IMR-90 (cell line): ENCODE measurements at regions not wholly inside any gene's neighbourhood (a gene's known extent, or its start where the extent isn't known, plus 50 kb on each side); places are given as distances from the start of the nearest gene placed in this dataset.

Experiments
- ATAC-seq: fragments of 200-7000 bp; cut with Tn5 transposase; 2 replicates; pipeline ENCODE4 v1.9.1; 2020; ENCODE audit warnings: low read depth, mild to moderate bottlenecking, moderate library complexity
- BruUV-seq: library from RNA; stranded (reverse); fragments of 400-500 nt; replicated peaks from 2 replicates; lab custom pipeline; 2021; lab: Mats Ljungman, UMichigan
- CTCF ChIA-PET: fragments of 300-600 bp; formaldehyde crosslinking; extraction: SDS; loops from one replicate; lab custom pipeline; 2021; ENCODE audit warnings: antibody characterized with exemption; lab: Yijun Ruan, JAX
- POLR2A ChIA-PET: fragments of 300-600 bp; sonication (Branson Sonifier 250); formaldehyde crosslinking; loops from one replicate; lab custom pipeline; 2022; ENCODE audit warnings: antibody characterized with exemption; ENCODE audit not compliant: unreplicated experiment; lab: Charles Lee
- DNase-seq: peaks from one replicate; pipeline ENCODE4 v3.0.0; 2013
- H2AFZ ChIP-seq: replicated peaks from 2 replicates; pipeline ENCODE3; 2013; ENCODE audit warnings: low read length, mild to moderate bottlenecking; ENCODE audit not compliant: poor library complexity
- H2AK5ac ChIP-seq: 2 replicates; pipeline ENCODE4 v1.6.1; 2013; ENCODE audit warnings: low read depth, low read length, inconsistent platforms
- H2AK9ac ChIP-seq: replicated peaks from 2 replicates; pipeline ENCODE3; 2013; ENCODE audit warnings: mild to moderate bottlenecking, low read depth, low read length, moderate library complexity; ENCODE audit not compliant: poor library complexity
- H2BK120ac ChIP-seq: 2 replicates; pipeline ENCODE4 v1.6.1; 2013; ENCODE audit warnings: low read depth, low read length, inconsistent platforms
- H2BK15ac ChIP-seq: 3 replicates; pipeline ENCODE4 v1.6.1; 2013; ENCODE audit warnings: low read depth, low read length, inconsistent platforms
- H2BK20ac ChIP-seq: 2 replicates; pipeline ENCODE4 v1.6.1; 2013; ENCODE audit warnings: low read depth, mild to moderate bottlenecking, inconsistent platforms, low read length, moderate library complexity
- H2BK5ac ChIP-seq: 2 replicates; pipeline ENCODE4 v1.6.1; 2013; ENCODE audit warnings: mild to moderate bottlenecking, low read depth, low read length, inconsistent platforms; ENCODE audit not compliant: poor library complexity, severe bottlenecking
- H3K14ac ChIP-seq: replicated peaks from 2 replicates; pipeline ENCODE4 v1.6.1; 2013; ENCODE audit warnings: low read depth, low read length, inconsistent platforms
- H3K18ac ChIP-seq: 2 replicates; pipeline ENCODE4 v1.6.1; 2013; ENCODE audit warnings: low read depth, low read length, control low read depth
- H3K23ac ChIP-seq: 2 replicates; pipeline ENCODE4 v1.6.1; 2013; ENCODE audit warnings: low read depth, low read length, inconsistent platforms
- H3K27ac ChIP-seq: 2 replicates; pipeline ENCODE4 v1.5.1; 2013; ENCODE audit warnings: mild to moderate bottlenecking, control low read depth, low read length; ENCODE audit not compliant: insufficient read depth
- H3K27me3 ChIP-seq: 2 replicates; pipeline ENCODE4 v1.6.1; 2013; ENCODE audit warnings: low read length; ENCODE audit not compliant: control insufficient read depth, insufficient read depth
- H3K36me3 ChIP-seq: 2 replicates; pipeline ENCODE4 v1.6.1; 2013; ENCODE audit warnings: low read length, mixed read lengths; ENCODE audit not compliant: control insufficient read depth, insufficient read depth
- H3K4ac ChIP-seq: 2 replicates; pipeline ENCODE4 v1.6.1; 2013; ENCODE audit warnings: low read depth, low read length, inconsistent platforms
- H3K4me1 ChIP-seq: 2 replicates; pipeline ENCODE4 v1.6.1; 2013; ENCODE audit warnings: low read length, mixed read lengths; ENCODE audit not compliant: control insufficient read depth, insufficient read depth
- H3K4me2 ChIP-seq: 2 replicates; pipeline ENCODE4 v1.6.1; 2013; ENCODE audit warnings: low read depth, mild to moderate bottlenecking, control low read depth, low read length, moderate library complexity
- H3K4me3 ChIP-seq: 2 replicates; pipeline ENCODE4 v1.5.1; 2013; ENCODE audit warnings: low read depth, mild to moderate bottlenecking, control low read depth, low read length, moderate library complexity; ENCODE audit not compliant: insufficient read depth
- H3K56ac ChIP-seq: 2 replicates; pipeline ENCODE4 v1.6.1; 2013; ENCODE audit warnings: low read length, inconsistent platforms; ENCODE audit not compliant: insufficient read depth; ENCODE audit errors: extremely low read depth
- H3K79me1 ChIP-seq, 2 experiments: 2 replicates each; pipeline ENCODE4 v1.6.1; 2013; ENCODE audit warnings: low read length in 2 of 2, inconsistent platforms in 1 of 2, low read depth in 1 of 2
- H3K9ac ChIP-seq: 2 replicates; pipeline ENCODE4 v1.6.1; 2013; ENCODE audit warnings: low read depth, low read length, control low read depth
- H3K9me1 ChIP-seq: 2 replicates; pipeline ENCODE4 v1.6.1; 2013; ENCODE audit warnings: low read length, inconsistent platforms; ENCODE audit not compliant: insufficient read depth
- H3K9me3 ChIP-seq: 2 replicates; pipeline ENCODE4 v1.6.1; 2013; ENCODE audit warnings: low read length; ENCODE audit not compliant: control insufficient read depth, insufficient read depth
- H4K20me1 ChIP-seq: 2 replicates; pipeline ENCODE4 v1.6.1; 2013; ENCODE audit warnings: low read length, inconsistent platforms; ENCODE audit not compliant: insufficient read depth
- H4K5ac ChIP-seq: 2 replicates; pipeline ENCODE4 v1.6.1; 2013; ENCODE audit warnings: mild to moderate bottlenecking, low read depth, low read length, control low read depth
- H4K8ac ChIP-seq, 2 experiments: 2 replicates each; pipeline ENCODE4 v1.6.1; 2013; ENCODE audit warnings: low read depth in 2 of 2, low read length in 2 of 2, control low read depth in 1 of 2, inconsistent platforms in 1 of 2
- H4K91ac ChIP-seq: 2 replicates; pipeline ENCODE4 v1.6.1; 2013; ENCODE audit warnings: low read depth, low read length, inconsistent platforms; ENCODE audit not compliant: insufficient read depth
- CEBPB ChIP-seq: IDR thresholded peaks from 2 replicates; pipeline ENCODE4 v1.6.1; 2012; ENCODE audit warnings: low read depth, low read length, improper control_type of control experiment
- FOS ChIP-seq: fragments of 150-350 bp; IDR thresholded peaks from 2 replicates; pipeline ENCODE4 v1.6.1; 2016; ENCODE audit warnings: low read depth, low read length
- MAZ ChIP-seq: IDR thresholded peaks from 2 replicates; pipeline ENCODE4 v1.6.1; 2012; ENCODE audit warnings: low read depth, mild to moderate bottlenecking, low read length, improper control_type of control experiment, moderate library complexity, borderline replicate concordance
- MXI1 ChIP-seq: IDR thresholded peaks from 2 replicates; pipeline ENCODE4 v1.6.1; 2012; ENCODE audit warnings: low read depth, mild to moderate bottlenecking, low read length, moderate library complexity, borderline replicate concordance
- POLR2A ChIP-seq: IDR thresholded peaks from 2 replicates; pipeline ENCODE4 v1.6.1; 2012; ENCODE audit warnings: mild to moderate bottlenecking, low read depth, low read length
- RAD21 ChIP-seq: IDR thresholded peaks from 2 replicates; pipeline ENCODE4 v1.6.1; 2012; ENCODE audit warnings: low read length, improper control_type of control experiment
- SMC3 ChIP-seq: fragments of 150-350 bp; IDR thresholded peaks from 2 replicates; pipeline ENCODE4 v1.6.1; 2016; ENCODE audit warnings: low read depth, mild to moderate bottlenecking, antibody characterized with exemption, low read length, moderate library complexity
- WGBS, 2 experiments: methylation state at CpG; one replicate each; pipeline versions ENCODE4 v1.1.5 to v1.1.7; 2013; ENCODE audit warnings: missing lambda C conversion rate in 2 of 2; ENCODE audit not compliant: insufficient read length in 1 of 2; ENCODE audit errors: extremely low coverage in 2 of 2; 5-methylcytosine and 5-hydroxymethylcytosine counted together
- dilution Hi-C: fragments of 300-500 bp; cut with HindIII; formaldehyde crosslinking; loops from one replicate; pipeline ENCODE4 v1.14.3; 2018; ENCODE audit warnings: low sequenced_read_pairs; ENCODE audit not compliant: unreplicated experiment
- in situ Hi-C: fragments of 300-500 bp; cut with MboI; formaldehyde crosslinking; loops from 3 replicates; pipeline ENCODE4 v1.14.3; 2019; ENCODE audit warnings: low sequenced_read_pairs, inconsistent platforms, mixed read lengths
- intact Hi-C: fragments of 100-400 bp; cut with micrococcal nuclease; formaldehyde crosslinking; loops from 2 replicates; pipeline ENCODE4 v1.10.0; 2022

- no peak for ATAC-seq
- H4K91ac ChIP-seq: no peak overlapping the region
- no peak overlapping the region for H2AK5ac ChIP-seq
- no peak overlapping the region for H3K14ac ChIP-seq
- no peak overlapping the region for H3K18ac ChIP-seq
- no peaks in the 10 kb centered on the region for H3K79me1 ChIP-seq
- no CpG with 5 or more reads among the region's 6 CpGs for WGBS, 2 experiments
- H3K56ac ChIP-seq: no peak overlapping the region
- no peak overlapping the region for H4K5ac ChIP-seq
- BruUV-seq: no TSS peak
- no peak overlapping the region for H3K4me2 ChIP-seq
- H2BK20ac ChIP-seq: no peak overlapping the region
- no peak overlapping the region for H2BK120ac ChIP-seq
- no peak overlapping the region for H3K9ac ChIP-seq
- H3K23ac ChIP-seq: no peak overlapping the region
- no peaks in the 10 kb centered on the region for H3K27me3 ChIP-seq
- no peaks in the 10 kb centered on the region for H3K9me1 ChIP-seq
- H3K4me3 ChIP-seq: no peak overlapping the region
- DNase-seq: no peak
- no peak for TF ChIP-seq SMC3
- no peak for TF ChIP-seq FOS
- no peak for TF ChIP-seq RAD21
- no peak for TF ChIP-seq POLR2A
- no peak for TF ChIP-seq CEBPB
- no peak for TF ChIP-seq MXI1
- no peak for TF ChIP-seq MAZ
- dilution Hi-C loops (no loop called here), in situ Hi-C loops (no loop called here), intact Hi-C loops (no loop called here)
- no peaks in the 10 kb centered on the region for H3K4me1 ChIP-seq
- H3K4ac ChIP-seq: no peak overlapping the region
- H2BK5ac ChIP-seq: no peak overlapping the region
- H2AK9ac ChIP-seq: no peak overlapping the region
- H3K27ac ChIP-seq: no peak overlapping the region
- ChIA-PET CTCF (interaction anchor here (0.6 to 1.0 kb wide), 2 partner anchors 11 to 35 kb away, joined by 3 to 6 read pairs; no protein-coding TSS in a partner anchor), POLR2A (no interaction called here)
- no peak overlapping the region for H2BK15ac ChIP-seq
- no peaks in the 10 kb centered on the region for H4K20me1 ChIP-seq
- no peak overlapping the region for H2AFZ ChIP-seq
- no peak overlapping the region for H4K8ac ChIP-seq
- no peaks in the 10 kb centered on the region for H3K9me3 ChIP-seq
- no peaks in the 10 kb centered on the region for H3K36me3 ChIP-seq
These were observed 497.3 kb downstream of the MTRR start for GRCh38 chr5:8366266-8366665.
